ENCODE measurements at regions not wholly inside any gene's neighbourhood (a gene's known extent, or its start where the extent isn't known, plus 50 kb on each side); places are given as distances from the start of the nearest gene placed in this dataset.

DNA sequence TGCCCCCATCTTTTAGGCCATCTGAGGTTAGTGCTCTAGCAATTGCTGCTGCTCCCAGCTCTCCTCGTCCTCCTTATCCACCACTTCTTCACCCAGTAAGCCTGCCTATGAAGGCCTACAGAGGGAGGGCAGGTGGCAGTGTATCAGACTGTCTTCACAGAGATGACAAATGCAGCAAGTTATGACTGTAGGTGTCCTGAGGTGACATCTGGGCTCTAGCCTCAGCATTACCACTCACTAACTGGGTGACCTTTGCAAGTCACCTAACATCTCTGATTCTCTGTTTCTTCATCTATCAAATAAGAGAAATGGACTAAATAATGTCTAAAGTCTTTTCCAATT, 151.6 kb downstream of the NOC3L start:
- no peaks in the 10 kb centered on the region for H3K4me1 ChIP-seq (ENCODE audit: low read depth)
- H3K4me3 ChIP-seq: no peak overlapping the region
- intact Hi-C loops (cut with DNase I, micrococcal nuclease): no loop called here
- no peaks in the 10 kb centered on the region for H3K9me3 ChIP-seq
- TF ChIP-seq, protein P1, sequence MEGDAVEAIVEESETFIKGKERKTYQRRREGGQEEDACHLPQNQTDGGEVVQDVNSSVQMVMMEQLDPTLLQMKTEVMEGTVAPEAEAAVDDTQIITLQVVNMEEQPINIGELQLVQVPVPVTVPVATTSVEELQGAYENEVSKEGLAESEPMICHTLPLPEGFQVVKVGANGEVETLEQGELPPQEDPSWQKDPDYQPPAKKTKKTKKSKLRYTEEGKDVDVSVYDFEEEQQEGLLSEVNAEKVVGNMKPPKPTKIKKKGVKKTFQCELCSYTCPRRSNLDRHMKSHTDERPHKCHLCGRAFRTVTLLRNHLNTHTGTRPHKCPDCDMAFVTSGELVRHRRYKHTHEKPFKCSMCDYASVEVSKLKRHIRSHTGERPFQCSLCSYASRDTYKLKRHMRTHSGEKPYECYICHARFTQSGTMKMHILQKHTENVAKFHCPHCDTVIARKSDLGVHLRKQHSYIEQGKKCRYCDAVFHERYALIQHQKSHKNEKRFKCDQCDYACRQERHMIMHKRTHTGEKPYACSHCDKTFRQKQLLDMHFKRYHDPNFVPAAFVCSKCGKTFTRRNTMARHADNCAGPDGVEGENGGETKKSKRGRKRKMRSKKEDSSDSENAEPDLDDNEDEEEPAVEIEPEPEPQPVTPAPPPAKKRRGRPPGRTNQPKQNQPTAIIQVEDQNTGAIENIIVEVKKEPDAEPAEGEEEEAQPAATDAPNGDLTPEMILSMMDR (IDR thresholded peaks at IDR 0.05): no peak
- DNase-seq: no peak
- H3K36me3 ChIP-seq (ENCODE audit: low read depth): no peaks in the 10 kb centered on the region
- ATAC-seq: no peak

DNA sequence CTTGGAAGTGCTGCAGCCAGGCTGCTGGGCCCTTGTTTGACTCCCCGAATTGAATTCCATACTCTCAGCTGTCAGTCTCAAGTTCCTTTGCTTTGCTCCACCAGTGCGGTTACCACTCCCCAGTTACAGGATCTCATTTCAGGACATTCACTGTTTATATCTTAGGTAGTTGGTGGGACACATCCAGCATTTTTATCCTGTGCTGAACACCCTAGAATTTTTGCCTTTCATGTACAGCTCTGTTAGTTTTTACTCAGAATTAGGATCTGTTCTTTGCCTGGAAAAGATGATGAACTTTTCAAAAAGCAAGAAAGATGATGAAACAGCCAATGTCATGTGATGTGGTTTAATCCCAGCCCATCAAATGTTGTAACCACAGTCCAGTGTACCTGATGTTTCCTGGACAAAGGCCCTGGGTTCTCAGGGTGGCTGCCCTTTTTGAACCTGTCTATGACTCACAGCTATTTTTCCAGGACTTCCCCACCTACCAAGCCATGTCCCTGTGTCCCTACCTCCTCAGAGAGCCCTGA, 149.7 kb downstream of the NOC3L start:
- DNase-seq: no peak
- no peaks in the 10 kb centered on the region for H3K36me3 ChIP-seq (ENCODE audit: low read depth)
- peak; percentile 86 for ATAC-seq
- TF ChIP-seq, protein P1 (IDR thresholded peaks at IDR 0.05): no peak
- no peak overlapping the region for H3K4me3 ChIP-seq
- intact Hi-C loops (cut with DNase I, micrococcal nuclease): no loop called here
- no peaks in the 10 kb centered on the region for H3K9me3 ChIP-seq
- no peaks in the 10 kb centered on the region for H3K4me1 ChIP-seq (ENCODE audit: low read depth)

DNA sequence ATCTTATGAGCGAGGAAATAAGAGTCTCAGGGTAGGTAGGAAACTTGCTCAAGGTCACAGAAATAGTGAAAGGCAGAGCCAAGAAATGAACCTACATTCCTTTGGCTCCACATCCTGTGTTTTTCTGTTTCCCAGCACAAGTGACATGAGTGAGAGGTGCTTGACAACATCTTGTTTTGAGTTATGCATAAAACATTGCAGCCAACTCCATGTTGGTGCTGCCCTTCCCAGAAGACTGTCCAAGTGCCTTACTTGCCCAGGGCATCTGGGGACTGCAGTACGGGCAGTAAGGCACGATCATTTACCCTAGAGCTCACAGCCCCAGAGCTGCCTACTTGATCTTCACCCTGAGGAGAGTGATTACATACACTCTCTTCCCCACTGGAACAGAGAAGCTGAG, 148.8 kb downstream of the NOC3L start:
- no peaks in the 10 kb centered on the region for H3K36me3 ChIP-seq (ENCODE audit: low read depth)
- H3K4me1 ChIP-seq (ENCODE audit: low read depth): no peaks in the 10 kb centered on the region
- DNase-seq (no peak), ATAC-seq (no peak)
- no peaks in the 10 kb centered on the region for H3K9me3 ChIP-seq
- TF ChIP-seq, protein P1 (IDR thresholded peaks at IDR 0.05): no peak
- intact Hi-C loops (cut with DNase I, micrococcal nuclease): no loop called here
- H3K4me3 ChIP-seq: no peak overlapping the region

DNA sequence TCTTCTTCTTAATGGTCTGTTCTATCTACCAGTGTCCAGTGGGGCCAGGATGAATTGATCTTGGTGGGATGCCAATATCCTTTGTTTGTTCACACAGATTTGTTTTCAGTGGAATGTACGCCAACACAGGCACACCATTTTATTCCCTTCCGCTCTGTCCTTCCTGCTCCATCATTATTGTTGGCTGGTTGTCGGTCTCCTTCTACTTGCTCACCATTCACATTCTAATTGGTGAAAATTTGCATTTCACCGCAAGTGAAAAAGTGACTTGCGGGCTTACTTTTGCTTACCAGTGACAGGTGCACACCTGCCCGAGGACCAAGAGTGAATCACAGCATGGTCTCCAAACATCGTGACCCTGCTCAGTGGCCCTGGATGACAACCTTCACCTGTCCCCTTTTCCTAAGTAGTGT, 148.3 kb downstream of the NOC3L start:
- H3K36me3 ChIP-seq (ENCODE audit: low read depth): no peaks in the 10 kb centered on the region
- intact Hi-C loops (cut with DNase I, micrococcal nuclease): no loop called here
- no peaks in the 10 kb centered on the region for H3K4me1 ChIP-seq (ENCODE audit: low read depth)
- H3K4me3 ChIP-seq: no peak overlapping the region
- ATAC-seq (no peak), DNase-seq (no peak)
- H3K9me3 ChIP-seq: no peaks in the 10 kb centered on the region
- TF ChIP-seq, protein P1 (IDR thresholded peaks at IDR 0.05): no peak

DNA sequence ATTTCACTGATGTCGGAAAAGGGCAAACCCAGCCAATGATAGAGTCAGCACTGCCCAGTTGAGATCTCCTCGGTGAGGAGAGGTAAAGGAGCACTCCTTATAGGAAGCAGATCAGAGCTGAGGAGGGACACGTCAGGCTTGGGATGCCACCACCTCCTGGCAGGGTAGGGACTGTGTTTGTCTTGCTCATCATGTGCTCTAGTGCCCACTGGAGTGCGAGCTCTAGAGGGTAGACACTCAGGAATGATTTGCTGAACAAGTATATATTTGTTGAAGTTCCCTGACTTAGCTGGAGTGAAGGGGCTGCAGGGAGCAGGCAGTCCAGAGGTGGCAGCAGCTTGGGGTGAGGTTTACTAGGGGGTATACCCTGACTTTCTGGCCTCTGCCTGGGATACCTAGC, 146.5 kb downstream of the NOC3L start:
- Histone ChIP-seq H3K4me3 (no peak overlapping the region), H3K4me1 (ENCODE audit: low read depth) (no peaks in the 10 kb centered on the region), H3K9me3 (no peaks in the 10 kb centered on the region), H3K36me3 (ENCODE audit: low read depth) (no peaks in the 10 kb centered on the region)
- no peak for DNase-seq
- ATAC-seq: no peak
- intact Hi-C loops (cut with DNase I, micrococcal nuclease): no loop called here
- TF ChIP-seq, protein P1 (IDR thresholded peaks at IDR 0.05): no peak

DNA sequence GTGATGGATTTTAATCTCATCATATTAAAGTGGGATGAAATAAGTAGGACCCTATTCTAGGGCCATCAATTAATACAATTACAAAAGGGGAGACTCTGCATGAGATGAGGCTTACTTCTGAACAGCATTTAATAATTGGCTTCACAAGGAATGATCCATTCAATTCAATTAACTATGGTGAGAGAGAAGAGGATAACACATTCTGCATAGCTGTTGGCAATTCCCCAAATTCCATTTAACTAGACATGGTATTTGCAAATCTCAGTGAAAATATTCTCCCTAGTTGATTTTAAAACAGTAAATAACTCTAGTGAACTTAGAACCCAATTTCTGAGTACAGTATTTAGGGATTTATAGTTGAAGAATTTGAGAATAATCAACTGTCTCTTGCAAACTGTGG, 145.3 kb downstream of the NOC3L start:
- intact Hi-C loops (cut with DNase I, micrococcal nuclease): no loop called here
- TF ChIP-seq, protein P1 (IDR thresholded peaks at IDR 0.05): no peak
- Histone ChIP-seq H3K4me3 (no peak overlapping the region), H3K4me1 (ENCODE audit: low read depth) (no peaks in the 10 kb centered on the region), H3K9me3 (no peaks in the 10 kb centered on the region), H3K36me3 (ENCODE audit: low read depth) (no peaks in the 10 kb centered on the region)
- ATAC-seq (no peak), DNase-seq (no peak)

All from mucosa of descending colon (tissue), 3 donors.